GM12878 (cell line): ENCODE measurements at regions not wholly inside any gene's neighbourhood (a gene's known extent, or its start where the extent isn't known, plus 50 kb on each side); places are given as distances from the start of the nearest gene placed in this dataset.

Experiments used
- DPF2 ChIP-seq: fragments of 450-650 bp; IDR thresholded peaks from 2 replicates; pipeline ENCODE4 v1.6.1; 2017; ENCODE audit warnings: mild to moderate bottlenecking
- EZH2 ChIP-seq: IDR thresholded peaks from 2 replicates; pipeline ENCODE4 v1.6.1; 2012; ENCODE audit warnings: low read depth, mild to moderate bottlenecking, control low read depth, inconsistent platforms, low read length, borderline replicate concordance; ENCODE audit not compliant: control insufficient read depth
- POLR2AphosphoS5 ChIP-seq: IDR thresholded peaks from 2 replicates; pipeline ENCODE4 v1.6.1; 2011; ENCODE audit warnings: mild to moderate bottlenecking, low read length, inconsistent platforms
- SMAD1 ChIP-seq: fragments of 450-650 bp; IDR thresholded peaks from 2 replicates; pipeline ENCODE4 v1.6.1; 2018; ENCODE audit warnings: mild to moderate bottlenecking, low read depth; ENCODE audit not compliant: partially characterized antibody
- STAT1 ChIP-seq: fragments of 450-650 bp; conservative IDR thresholded peaks from 2 replicates; pipeline ENCODE4 v1.6.1; 2014; ENCODE audit warnings: antibody characterized with exemption, mild to moderate bottlenecking

DNA sequence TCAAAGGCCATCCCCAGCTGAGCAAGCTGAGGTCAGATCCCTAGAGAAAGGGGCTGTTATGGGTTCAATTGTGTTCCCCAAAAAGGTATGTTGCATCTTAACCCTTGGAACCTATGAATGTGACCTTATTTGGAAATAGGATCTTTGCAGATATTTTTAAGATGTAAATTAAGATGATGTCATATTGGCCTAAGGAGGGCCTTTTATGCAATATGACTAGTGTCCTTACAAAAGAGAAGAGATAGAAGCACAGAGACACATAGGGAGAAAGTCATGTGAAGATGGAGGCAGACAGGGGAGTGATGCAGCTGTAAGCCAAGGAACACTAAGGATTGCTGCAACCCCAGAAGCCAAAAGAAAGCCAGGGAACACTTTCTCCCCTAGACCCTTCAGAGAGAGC, 144.3 kb upstream of the TAB2 start:
- TF ChIP-seq POLR2AphosphoS5 (no peak), STAT1 (no peak), DPF2 (no peak), EZH2 (no peak), SMAD1 (no peak)
